Suprapubic skin (tissue), 4 donors: ENCODE measurements at regions not wholly inside any gene's neighbourhood (a gene's known extent, or its start where the extent isn't known, plus 50 kb on each side); places are given as distances from the start of the nearest gene placed in this dataset.

Experiments used
- DNase-seq, 2 donors: peaks; one replicate each; pipeline ENCODE4 v3.0.0-alpha.2; 2019; ENCODE audit warnings: low spot score in 2 of 2
- H3K27ac ChIP-seq: fragments of 200-600 bp; sonication (generic); one replicate; pipeline ENCODE4 v1.5.1; 2019
- H3K27me3 ChIP-seq: fragments of 200-600 bp; sonication (generic); one replicate; pipeline ENCODE4 v1.5.1; 2019
- H3K36me3 ChIP-seq: fragments of 200-600 bp; sonication (generic); one replicate; pipeline ENCODE4 v1.5.1; 2019
- H3K4me1 ChIP-seq: fragments of 200-600 bp; sonication (generic); one replicate; pipeline ENCODE4 v1.5.1; 2019
- H3K4me3 ChIP-seq: fragments of 200-600 bp; sonication (generic); one replicate; pipeline ENCODE4 v1.5.1; 2019; ENCODE audit warnings: mild to moderate bottlenecking
- H3K9me3 ChIP-seq: fragments of 200-600 bp; sonication (generic); one replicate; pipeline ENCODE4 v1.5.1; 2019
- CTCF ChIP-seq, 2 donors: fragments of 200-600 bp in 1 of 2; fragments of 450-650 bp in 1 of 2; sonication (generic) in 1 of 2; IDR thresholded peaks; one replicate each; pipeline ENCODE4 v1.5.1; 2016 to 2019; ENCODE audit warnings: antibody characterized with exemption in 2 of 2, mild to moderate bottlenecking in 1 of 2, moderate library complexity in 1 of 2
- EP300 ChIP-seq: sonication (generic); formaldehyde crosslinking; IDR thresholded peaks from one replicate; pipeline ENCODE4 v1.6.1; 2017; ENCODE audit warnings: antibody characterized with exemption
- POLR2A ChIP-seq, 2 donors: fragments of 450-650 bp; IDR thresholded peaks; one replicate each; pipeline ENCODE4 v1.6.1; 2017; ENCODE audit warnings: antibody characterized with exemption in 2 of 2, mild to moderate bottlenecking in 2 of 2, moderate library complexity in 2 of 2
- POLR2AphosphoS5 ChIP-seq, 3 donors: sonication (generic); formaldehyde crosslinking; IDR thresholded peaks; one replicate each; pipeline ENCODE4 v1.6.1; 2017; ENCODE audit warnings: antibody characterized with exemption in 3 of 3

GRCh38 chr5:168239325-168239724, 52.1 kb upstream of the WWC1 start:
- no peak for TF ChIP-seq POLR2AphosphoS5 (IDR thresholded peaks at IDR 0.05)
- TF ChIP-seq POLR2A (IDR thresholded peaks at IDR 0.05), result no peak
- no peak for TF ChIP-seq CTCF (IDR thresholded peaks at IDR 0.05)
- no peak for TF ChIP-seq EP300
- Histone ChIP-seq H3K9me3 (no peaks in the 10 kb centered on the region), H3K4me1 (no peaks in the 10 kb centered on the region), H3K27me3 (no peaks in the 10 kb centered on the region), H3K27ac (no peak overlapping the region), H3K36me3 (no peaks in the 10 kb centered on the region), H3K4me3 (no peak overlapping the region)
- no peak for DNase-seq
